KMS-11 (cell line): ENCODE measurements at regions not wholly inside any gene's neighbourhood (a gene's known extent, or its start where the extent isn't known, plus 50 kb on each side); places are given as distances from the start of the nearest gene placed in this dataset.

Experiments used
- H2AFZ ChIP-seq: fragments of 200-600 bp; sonication (generic); 2 replicates; pipeline ENCODE4 v1.6.1; 2016; ENCODE audit warnings: antibody characterized with exemption, mixed run types, low read depth
- H3K27ac ChIP-seq: fragments of 200-600 bp; sonication (generic); 2 replicates; pipeline ENCODE4 v1.6.1; 2016; ENCODE audit warnings: mild to moderate bottlenecking, mixed run types
- H3K27me3 ChIP-seq: fragments of 200-600 bp; sonication (generic); 2 replicates; pipeline ENCODE4 v1.6.1; 2017; ENCODE audit warnings: mild to moderate bottlenecking, low read depth, mixed run types, moderate library complexity; ENCODE audit not compliant: insufficient read depth
- H3K36me3 ChIP-seq: fragments of 200-600 bp; sonication (generic); 2 replicates; pipeline ENCODE4 v1.6.1; 2017; ENCODE audit warnings: mild to moderate bottlenecking, mixed run types; ENCODE audit not compliant: insufficient read depth
- H3K4me1 ChIP-seq: fragments of 200-600 bp; sonication (generic); 2 replicates; pipeline ENCODE4 v1.6.1; 2016; ENCODE audit warnings: mild to moderate bottlenecking, low read depth, mixed run types; ENCODE audit not compliant: poor library complexity, severe bottlenecking
- H3K4me2 ChIP-seq: fragments of 200-600 bp; sonication (generic); 2 replicates; pipeline ENCODE4 v1.7.0; 2016; ENCODE audit warnings: mild to moderate bottlenecking, mixed run types
- H3K4me3 ChIP-seq: fragments of 200-600 bp; sonication (generic); IDR thresholded peaks from 2 replicates; pipeline ENCODE4 v1.6.1; 2017; ENCODE audit warnings: low read depth, low read length, mixed read lengths; ENCODE audit not compliant: insufficient read depth
- H3K79me2 ChIP-seq: fragments of 200-600 bp; sonication (generic); 2 replicates; pipeline ENCODE4 v1.6.1; 2016; ENCODE audit warnings: low read depth, mixed run types; ENCODE audit not compliant: insufficient read depth
- H3K9ac ChIP-seq: fragments of 200-600 bp; sonication (generic); 2 replicates; pipeline ENCODE4 v1.6.1; 2016; ENCODE audit warnings: mild to moderate bottlenecking, mixed run types
- H4K20me1 ChIP-seq: fragments of 200-600 bp; sonication (generic); 2 replicates; pipeline ENCODE4 v1.6.1; 2016; ENCODE audit warnings: mild to moderate bottlenecking, mixed run types; ENCODE audit not compliant: insufficient read depth
- TF ChIP-seq, protein P1 (sequence below): fragments of 200-600 bp; sonication (generic); conservative IDR thresholded peaks from 2 replicates; pipeline ENCODE4 v1.6.1; 2017; ENCODE audit warnings: low read depth, mild to moderate bottlenecking, antibody characterized with exemption, low read length, moderate library complexity, mixed read lengths

- no peak overlapping the region for H3K9ac ChIP-seq
These were observed 291.8 kb downstream of the CDH10 start for GRCh38 chr5:24353016-24353415.

DNA sequence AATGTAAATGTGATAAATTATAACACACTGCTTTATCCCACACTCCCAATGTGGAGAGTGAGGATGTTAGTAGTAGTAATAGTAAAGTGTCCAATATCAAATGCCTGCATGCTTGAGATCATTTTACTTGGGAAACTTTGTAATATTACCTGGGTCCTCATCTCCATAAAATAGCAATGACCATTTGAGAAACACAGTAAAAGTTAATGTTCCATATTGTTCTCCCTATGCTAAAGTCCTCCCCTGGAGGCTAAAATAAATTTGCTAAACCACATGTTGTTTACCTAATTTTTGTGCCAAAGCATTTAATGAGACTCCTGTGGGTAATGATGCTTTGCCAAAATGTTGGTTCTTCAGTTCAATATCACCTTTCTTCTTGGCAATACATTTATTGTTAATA, 291.2 kb downstream of the CDH10 start:
- TF ChIP-seq, protein P1, sequence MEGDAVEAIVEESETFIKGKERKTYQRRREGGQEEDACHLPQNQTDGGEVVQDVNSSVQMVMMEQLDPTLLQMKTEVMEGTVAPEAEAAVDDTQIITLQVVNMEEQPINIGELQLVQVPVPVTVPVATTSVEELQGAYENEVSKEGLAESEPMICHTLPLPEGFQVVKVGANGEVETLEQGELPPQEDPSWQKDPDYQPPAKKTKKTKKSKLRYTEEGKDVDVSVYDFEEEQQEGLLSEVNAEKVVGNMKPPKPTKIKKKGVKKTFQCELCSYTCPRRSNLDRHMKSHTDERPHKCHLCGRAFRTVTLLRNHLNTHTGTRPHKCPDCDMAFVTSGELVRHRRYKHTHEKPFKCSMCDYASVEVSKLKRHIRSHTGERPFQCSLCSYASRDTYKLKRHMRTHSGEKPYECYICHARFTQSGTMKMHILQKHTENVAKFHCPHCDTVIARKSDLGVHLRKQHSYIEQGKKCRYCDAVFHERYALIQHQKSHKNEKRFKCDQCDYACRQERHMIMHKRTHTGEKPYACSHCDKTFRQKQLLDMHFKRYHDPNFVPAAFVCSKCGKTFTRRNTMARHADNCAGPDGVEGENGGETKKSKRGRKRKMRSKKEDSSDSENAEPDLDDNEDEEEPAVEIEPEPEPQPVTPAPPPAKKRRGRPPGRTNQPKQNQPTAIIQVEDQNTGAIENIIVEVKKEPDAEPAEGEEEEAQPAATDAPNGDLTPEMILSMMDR: no peak
- H3K36me3 ChIP-seq: no peaks in the 10 kb centered on the region
- no peak overlapping the region for H2AFZ ChIP-seq
- H3K4me3 ChIP-seq: no peak overlapping the region
- no peaks in the 10 kb centered on the region for H3K27me3 ChIP-seq
- no peaks in the 10 kb centered on the region for H4K20me1 ChIP-seq
- H3K4me2 ChIP-seq: no peak overlapping the region
- no peaks in the 10 kb centered on the region for H3K79me2 ChIP-seq
- H3K4me1 ChIP-seq: peaks cover 6% of the 10 kb centered on the region
- H3K27ac ChIP-seq: no peak overlapping the region
- H3K9ac ChIP-seq: no peak overlapping the region

More at GRCh38 chr5:24353016-24353415, 291.8 kb downstream of the CDH10 start:
- Histone ChIP-seq H3K4me1 (peaks cover 6% of the 10 kb centered on the region), H3K4me2 (no peak overlapping the region), H3K27me3 (no peaks in the 10 kb centered on the region), H3K27ac (no peak overlapping the region), H4K20me1 (no peaks in the 10 kb centered on the region), H3K79me2 (no peaks in the 10 kb centered on the region), H3K4me3 (no peak overlapping the region), H3K36me3 (no peaks in the 10 kb centered on the region), H2AFZ (no peak overlapping the region)
- TF ChIP-seq, protein P1: no peak

GRCh38 chr5:24363789-24364481, 280.8 kb downstream of the CDH10 start:
- H2AFZ ChIP-seq: peak overlapping the region; percentile 88
- H3K27me3 ChIP-seq: no peaks in the 10 kb centered on the region
- peak overlapping the region; percentile 99 for H3K27ac ChIP-seq
- peak overlapping the region; percentile 41 for H3K4me2 ChIP-seq
- H4K20me1 ChIP-seq: no peaks in the 10 kb centered on the region
- H3K4me1 ChIP-seq: peaks cover 51% of the 10 kb centered on the region
- peak overlapping the region; percentile 77 for H3K9ac ChIP-seq
- TF ChIP-seq, protein P1: no peak
- no peak overlapping the region for H3K4me3 ChIP-seq
- no peaks in the 10 kb centered on the region for H3K36me3 ChIP-seq
- no peaks in the 10 kb centered on the region for H3K79me2 ChIP-seq

GRCh38 chr5:24364711-24365110, 280.1 kb downstream of the CDH10 start:
- TF ChIP-seq, protein P1: no peak
- H3K4me3 ChIP-seq: no peak overlapping the region
- no peaks in the 10 kb centered on the region for H3K27me3 ChIP-seq
- H4K20me1 ChIP-seq: no peaks in the 10 kb centered on the region
- H3K9ac ChIP-seq: peak overlapping the region; percentile 77; the same call in 1 of the 2 replicates
- H3K79me2 ChIP-seq: no peaks in the 10 kb centered on the region
- H2AFZ ChIP-seq: peak overlapping the region; percentile 88
- peak overlapping the region; percentile 99 for H3K27ac ChIP-seq
- H3K4me2 ChIP-seq: peak overlapping the region; percentile 41
- peaks cover 51% of the 10 kb centered on the region for H3K4me1 ChIP-seq
- H3K36me3 ChIP-seq: no peaks in the 10 kb centered on the region
